ENCODE measurements at regions not wholly inside any gene's neighbourhood (a gene's known extent, or its start where the extent isn't known, plus 50 kb on each side); places are given as distances from the start of the nearest gene placed in this dataset.
"Not testable (repeated sequence)": the region's sequence is repeated elsewhere in the genome, so short reads cannot be mapped to it uniquely, and the experiment has no call there.

- no peak for TF ChIP-seq CTCF (conservative IDR thresholded peaks at IDR 0.05)
- H3K27ac ChIP-seq, result no peak overlapping the region
Measured at GRCh38 chr6:120363429-120363828, 970.9 kb downstream of the TBC1D32 start.

GRCh38 chr6:120358535-120358934 is 975.7 kb downstream of the TBC1D32 start:
- not testable (repeated sequence) for H3K27ac ChIP-seq

GRCh38 chr6:120357447-120357846 is 976.8 kb downstream of the TBC1D32 start:
- TF ChIP-seq ZFX (IDR thresholded peaks at IDR 0.05), result no peak
- no peak overlapping the region for H3K27ac ChIP-seq

GRCh38 chr6:120355822-120356221 is 978.5 kb downstream of the TBC1D32 start:
- TF ChIP-seq ZFX (IDR thresholded peaks at IDR 0.05), result no peak
- no peak overlapping the region for H3K27ac ChIP-seq

GRCh38 chr6:120354452-120355098 is 979.7 kb downstream of the TBC1D32 start:
- H3K27ac ChIP-seq, result no peak overlapping the region
- no peak for TF ChIP-seq CTCF (conservative IDR thresholded peaks at IDR 0.05)
- TF ChIP-seq ZFX (IDR thresholded peaks at IDR 0.05), result no peak

GRCh38 chr6:120352491-120352890 is 981.8 kb downstream of the TBC1D32 start:
- TF ChIP-seq CTCF (conservative IDR thresholded peaks at IDR 0.05) (no peak), ZFX (IDR thresholded peaks at IDR 0.05) (no peak)
- H3K27ac ChIP-seq, result no peak overlapping the region

- no peak for TF ChIP-seq ZFX (IDR thresholded peaks at IDR 0.05)
- no peak for TF ChIP-seq CTCF (conservative IDR thresholded peaks at IDR 0.05)
Measured at GRCh38 chr6:120348926-120349325, 985.4 kb downstream of the TBC1D32 start.

GRCh38 chr6:120328521-120328920 is 979.0 kb upstream of the MAN1A1 start:
- no peak overlapping the region for H3K27ac ChIP-seq
- TF ChIP-seq CTCF (conservative IDR thresholded peaks at IDR 0.05) (no peak), ZFX (IDR thresholded peaks at IDR 0.05) (no peak)

More at GRCh38 chr6:120348926-120349325, 985.4 kb downstream of the TBC1D32 start:
- no peak overlapping the region for H3K27ac ChIP-seq

GRCh38 chr6:120320481-120321162 is 971.1 kb upstream of the MAN1A1 start:
- no peak for TF ChIP-seq CTCF (conservative IDR thresholded peaks at IDR 0.05)
- TF ChIP-seq ZFX (IDR thresholded peaks at IDR 0.05), result no peak
- H3K27ac ChIP-seq, result no peak overlapping the region

All from C4-2B (cell line).